Thyroid gland (tissue), 4 donors: ENCODE measurements at regions not wholly inside any gene's neighbourhood (a gene's known extent, or its start where the extent isn't known, plus 50 kb on each side); places are given as distances from the start of the nearest gene placed in this dataset.

Experiments
- POLR2A ChIP-seq, 2 donors: fragments of 450-650 bp; IDR thresholded peaks; one replicate each; pipeline ENCODE4 v1.6.1; 2017; ENCODE audit warnings: antibody characterized with exemption in 2 of 2, mild to moderate bottlenecking in 2 of 2, moderate library complexity in 1 of 2
- TF ChIP-seq, protein P1 (sequence below), 6 experiments: fragments of 200-600 bp in 3 of 6; fragments of 450-650 bp in 3 of 6; sonication (generic) in 3 of 6; IDR thresholded peaks; one replicate each; pipeline ENCODE4 v1.5.1; 2016 to 2019; ENCODE audit warnings: antibody characterized with exemption in 6 of 6, mild to moderate bottlenecking in 2 of 6, inconsistent platforms in 1 of 6, moderate library complexity in 1 of 6

DNA sequence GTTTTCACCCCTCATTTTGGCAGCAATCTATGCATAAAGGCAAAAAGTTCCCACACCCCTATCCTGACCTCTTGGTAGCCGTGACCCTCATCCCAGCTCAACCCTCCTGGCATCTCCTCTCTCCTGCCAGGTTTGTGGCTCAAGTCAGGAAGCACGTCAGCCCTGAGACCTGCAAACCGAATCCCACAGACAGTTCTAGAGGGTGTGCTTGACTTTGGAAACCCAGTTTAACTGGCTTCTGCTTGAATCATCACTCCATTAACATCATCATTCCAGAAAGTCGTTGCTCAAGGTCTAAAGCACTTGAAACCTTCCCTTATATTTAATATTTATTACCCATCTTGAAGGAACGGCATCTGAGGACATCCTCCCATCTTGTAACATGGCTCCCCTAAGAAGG, 133.4 kb upstream of the ERG start:
- TF ChIP-seq, protein P1, sequence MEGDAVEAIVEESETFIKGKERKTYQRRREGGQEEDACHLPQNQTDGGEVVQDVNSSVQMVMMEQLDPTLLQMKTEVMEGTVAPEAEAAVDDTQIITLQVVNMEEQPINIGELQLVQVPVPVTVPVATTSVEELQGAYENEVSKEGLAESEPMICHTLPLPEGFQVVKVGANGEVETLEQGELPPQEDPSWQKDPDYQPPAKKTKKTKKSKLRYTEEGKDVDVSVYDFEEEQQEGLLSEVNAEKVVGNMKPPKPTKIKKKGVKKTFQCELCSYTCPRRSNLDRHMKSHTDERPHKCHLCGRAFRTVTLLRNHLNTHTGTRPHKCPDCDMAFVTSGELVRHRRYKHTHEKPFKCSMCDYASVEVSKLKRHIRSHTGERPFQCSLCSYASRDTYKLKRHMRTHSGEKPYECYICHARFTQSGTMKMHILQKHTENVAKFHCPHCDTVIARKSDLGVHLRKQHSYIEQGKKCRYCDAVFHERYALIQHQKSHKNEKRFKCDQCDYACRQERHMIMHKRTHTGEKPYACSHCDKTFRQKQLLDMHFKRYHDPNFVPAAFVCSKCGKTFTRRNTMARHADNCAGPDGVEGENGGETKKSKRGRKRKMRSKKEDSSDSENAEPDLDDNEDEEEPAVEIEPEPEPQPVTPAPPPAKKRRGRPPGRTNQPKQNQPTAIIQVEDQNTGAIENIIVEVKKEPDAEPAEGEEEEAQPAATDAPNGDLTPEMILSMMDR (IDR thresholded peaks at IDR 0.05): no peak
- no peak for TF ChIP-seq POLR2A (IDR thresholded peaks at IDR 0.05)
